AG10803 (cell line): ENCODE measurements at regions not wholly inside any gene's neighbourhood (a gene's known extent, or its start where the extent isn't known, plus 50 kb on each side); places are given as distances from the start of the nearest gene placed in this dataset.

Source experiments
- DNase-seq: peaks from one replicate; pipeline ENCODE4 v3.0.0; 2010; ENCODE audit warnings: low read depth
- H3K4me3 ChIP-seq: 2 replicates; pipeline ENCODE4 v1.5.1; 2011; ENCODE audit warnings: mild to moderate bottlenecking, low read length, control low read depth
- CTCF ChIP-seq: conservative IDR thresholded peaks from 2 replicates; pipeline ENCODE4 v1.5.1; 2011; ENCODE audit warnings: mild to moderate bottlenecking, low read length, control low read depth, inconsistent platforms

- no peak for DNase-seq
- no peak overlapping the region for H3K4me3 ChIP-seq
- TF ChIP-seq CTCF: no peak
These were observed 1225.0 kb upstream of the MIR17HG start for GRCh38 chr13:90122531-90122930.

- no peak overlapping the region for H3K4me3 ChIP-seq
- DNase-seq: no peak
- TF ChIP-seq CTCF: no peak
These were observed 1211.9 kb upstream of the MIR17HG start for GRCh38 chr13:90135558-90135957.

GRCh38 chr13:90142251-90142650, 1205.2 kb upstream of the MIR17HG start:
- no peak for DNase-seq
- no peak for TF ChIP-seq CTCF
- H3K4me3 ChIP-seq: no peak overlapping the region

GRCh38 chr13:90154311-90154960, 1193.1 kb upstream of the MIR17HG start:
- DNase-seq: no peak
- TF ChIP-seq CTCF: no peak

GRCh38 chr13:90156390-90156789, 1191.1 kb upstream of the MIR17HG start:
- no peak for DNase-seq
- TF ChIP-seq CTCF: no peak
- H3K4me3 ChIP-seq: no peak overlapping the region

More at GRCh38 chr13:90154311-90154960, 1193.1 kb upstream of the MIR17HG start:
- H3K4me3 ChIP-seq: no peak overlapping the region

- no peak for TF ChIP-seq CTCF
- no peak overlapping the region for H3K4me3 ChIP-seq
- DNase-seq: no peak
These were observed 1178.5 kb upstream of the MIR17HG start for GRCh38 chr13:90168953-90169352.

GRCh38 chr13:90170208-90170607, 1177.3 kb upstream of the MIR17HG start:
- TF ChIP-seq CTCF: no peak
- DNase-seq: no peak
- no peak overlapping the region for H3K4me3 ChIP-seq
